SK-N-SH (cell line): ENCODE measurements at regions not wholly inside any gene's neighbourhood (a gene's known extent, or its start where the extent isn't known, plus 50 kb on each side); places are given as distances from the start of the nearest gene placed in this dataset.

Source experiments
- CTCF ChIA-PET: fragments of 300-600, 350-600 bp; formaldehyde crosslinking; extraction: SDS; loops from one replicate; lab custom pipeline; 2021; lab: Yijun Ruan, JAX
- POLR2A ChIA-PET: fragments of 350-600 bp; sonication (Branson Sonifier 250); formaldehyde crosslinking; extraction: SDS; loops from one replicate; lab custom pipeline; 2020; ENCODE audit warnings: antibody characterized with exemption, inconsistent platforms; lab: Yijun Ruan, JAX
- DNase-seq: peaks from one replicate; pipeline ENCODE4 v3.0.0; 2012
- H2AFZ ChIP-seq: fragments of 200-600 bp; sonication (generic); 2 replicates; pipeline ENCODE4 v1.8.1; 2016; ENCODE audit warnings: antibody characterized with exemption, mild to moderate bottlenecking, low read depth
- H3F3A ChIP-seq: fragments of 200-600 bp; sonication (generic); replicated peaks from 2 replicates; pipeline ENCODE3; 2016; ENCODE audit warnings: antibody characterized with exemption, mild to moderate bottlenecking; ENCODE audit not compliant: insufficient read depth
- H3K27ac ChIP-seq, 2 experiments: fragments of 200-500 bp in 1 of 2; fragments of 200-600 bp in 1 of 2; sonication (Bioruptor generic) in 1 of 2; sonication (generic), shearing (Covaris generic) in 1 of 2; 2 replicates each; pipeline versions ENCODE4 v1.5.1 to v1.6.1; 2014 to 2016; ENCODE audit warnings: low read depth in 2 of 2, inconsistent platforms in 1 of 2, low read length in 1 of 2, mild to moderate bottlenecking in 1 of 2, mixed read lengths in 1 of 2
- H3K27me3 ChIP-seq: fragments of 200-600 bp; sonication (generic), shearing (Covaris generic); 2 replicates; pipeline ENCODE4 v1.6.1; 2016; ENCODE audit warnings: mixed run types; ENCODE audit not compliant: insufficient read depth
- H3K36me3 ChIP-seq, 2 experiments: fragments of 200-500 bp in 1 of 2; fragments of 200-600 bp in 1 of 2; sonication (Bioruptor generic) in 1 of 2; sonication (generic) in 1 of 2; replicated peaks in 1 of 2; 2 replicates each; pipeline versions ENCODE3 to v1.5.1; 2014 to 2016; ENCODE audit warnings: low read length in 1 of 2, mild to moderate bottlenecking in 1 of 2; ENCODE audit not compliant: insufficient read depth in 2 of 2, control insufficient read depth in 1 of 2
- H3K4me1 ChIP-seq, 2 experiments: fragments of 200-500 bp in 1 of 2; fragments of 200-600 bp in 1 of 2; sonication (Bioruptor generic) in 1 of 2; sonication (generic), shearing (Covaris generic) in 1 of 2; 2 replicates each; pipeline versions ENCODE4 v1.5.1 to v1.6.1; 2014 to 2016; ENCODE audit warnings: low read depth in 1 of 2, low read length in 1 of 2, mixed run types in 1 of 2; ENCODE audit not compliant: insufficient read depth in 2 of 2, control insufficient read depth in 1 of 2
- H3K4me2 ChIP-seq: fragments of 200-600 bp; sonication (generic), shearing (Covaris generic); 2 replicates; pipeline ENCODE4 v1.6.1; 2017; ENCODE audit warnings: mixed run types
- H3K4me3 ChIP-seq, 2 experiments: fragments of 200-500 bp in 1 of 2; fragments of 200-600 bp in 1 of 2; sonication (Bioruptor generic) in 1 of 2; sonication (generic), shearing (Covaris generic) in 1 of 2; 2 replicates each; pipeline versions ENCODE4 v1.5.1 to v1.8.1; 2014 to 2016; ENCODE audit warnings: low read depth in 2 of 2, inconsistent platforms in 1 of 2, low read length in 1 of 2, mild to moderate bottlenecking in 1 of 2, mixed read lengths in 1 of 2, moderate library complexity in 1 of 2
- H3K79me2 ChIP-seq: fragments of 200-600 bp; sonication (generic); 2 replicates; pipeline ENCODE4 v1.8.1; 2017; ENCODE audit warnings: mild to moderate bottlenecking; ENCODE audit not compliant: insufficient read depth
- H3K9ac ChIP-seq: fragments of 200-600 bp; sonication (generic); 2 replicates; pipeline ENCODE4 v1.6.1; 2017; ENCODE audit warnings: mixed run types
- H3K9me2 ChIP-seq: fragments of 200-600 bp; sonication (generic); 2 replicates; pipeline ENCODE4 v1.6.1; 2017; ENCODE audit warnings: mixed run types
- H3K9me3 ChIP-seq: fragments of 200-600 bp; sonication (generic); 2 replicates; pipeline ENCODE4 v1.6.1; 2017; ENCODE audit warnings: mixed run types, mild to moderate bottlenecking, moderate library complexity
- H4K20me1 ChIP-seq: fragments of 200-600 bp; sonication (generic); 2 replicates; pipeline ENCODE4 v1.6.1; 2017; ENCODE audit warnings: mild to moderate bottlenecking, mixed run types; ENCODE audit not compliant: insufficient read depth
- CHD2 ChIP-seq: fragments of 150-350 bp; IDR thresholded peaks from 2 replicates; pipeline ENCODE4 v1.6.1; 2018; ENCODE audit warnings: low read length; ENCODE audit not compliant: partially characterized antibody
- CTCF ChIP-seq: fragments of 200-600 bp; sonication (generic); IDR thresholded peaks from 2 replicates; pipeline ENCODE4 v1.6.1; 2017; ENCODE audit warnings: antibody characterized with exemption, mild to moderate bottlenecking, moderate library complexity
- ELF1 ChIP-seq: IDR thresholded peaks from 2 replicates; pipeline ENCODE4 v1.4.0; 2012
- EP300 ChIP-seq, 2 experiments: IDR thresholded peaks; 2 replicates each; pipeline versions ENCODE4 v1.4.0 to v1.6.1; 2012; ENCODE audit warnings: borderline replicate concordance in 1 of 2, low read depth in 1 of 2, low read length in 1 of 2
- FOSL2 ChIP-seq: IDR thresholded peaks from 2 replicates; pipeline ENCODE4 v1.4.0; 2012; ENCODE audit warnings: low read depth, mild to moderate bottlenecking, moderate library complexity, borderline replicate concordance
- FOXJ3 ChIP-seq: sonication (generic); formaldehyde crosslinking; IDR thresholded peaks from 2 replicates; pipeline ENCODE4 v1.5.1; 2020; ENCODE audit warnings: mild to moderate bottlenecking, missing genetic modification reagents
- FOXM1 ChIP-seq: IDR thresholded peaks from 2 replicates; pipeline ENCODE4 v1.4.0; 2012; ENCODE audit warnings: low read depth, mild to moderate bottlenecking
- GABPA ChIP-seq: IDR thresholded peaks from 2 replicates; pipeline ENCODE4 v1.4.0; 2012; ENCODE audit warnings: low read depth, mild to moderate bottlenecking
- GATA2 ChIP-seq: sonication (generic); formaldehyde crosslinking; IDR thresholded peaks from 2 replicates; pipeline ENCODE4 v1.5.0; 2020; ENCODE audit warnings: mild to moderate bottlenecking, missing genetic modification reagents
- MAX ChIP-seq: IDR thresholded peaks from 2 replicates; pipeline ENCODE4 v1.4.0; 2012; ENCODE audit warnings: low read depth
- MEF2A ChIP-seq: IDR thresholded peaks from 2 replicates; pipeline ENCODE4 v1.4.0; 2012; ENCODE audit warnings: low read depth, borderline replicate concordance
- MXI1 ChIP-seq: IDR thresholded peaks from 2 replicates; pipeline ENCODE4 v1.6.1; 2012; ENCODE audit warnings: mild to moderate bottlenecking, low read depth, low read length, improper control_type of control experiment
- NRF1 ChIP-seq: IDR thresholded peaks from 2 replicates; pipeline ENCODE4 v1.6.1; 2012; ENCODE audit warnings: low read depth, mild to moderate bottlenecking, low read length
- RCOR1 ChIP-seq: fragments of 150-350 bp; IDR thresholded peaks from 2 replicates; pipeline ENCODE4 v1.6.1; 2017; ENCODE audit warnings: antibody characterized with exemption, low read length
- SIN3A ChIP-seq: IDR thresholded peaks from 2 replicates; pipeline ENCODE4 v1.6.1; 2012; ENCODE audit warnings: low read depth, mild to moderate bottlenecking, low read length, moderate library complexity, borderline replicate concordance
- TAF1 ChIP-seq: IDR thresholded peaks from 2 replicates; pipeline ENCODE4 v1.6.1; 2012; ENCODE audit warnings: low read depth, mild to moderate bottlenecking, low read length, moderate library complexity, borderline replicate concordance
- TCF12 ChIP-seq: IDR thresholded peaks from 2 replicates; pipeline ENCODE4 v1.4.0; 2012
- TEAD4 ChIP-seq: IDR thresholded peaks from 2 replicates; pipeline ENCODE4 v1.4.0; 2012; ENCODE audit warnings: mild to moderate bottlenecking, borderline replicate concordance; ENCODE audit not compliant: insufficient read depth
- YY1 ChIP-seq: IDR thresholded peaks from 2 replicates; pipeline ENCODE4 v1.4.0; 2012; ENCODE audit warnings: low read depth, mild to moderate bottlenecking
- ZBTB33 ChIP-seq: IDR thresholded peaks from 2 replicates; pipeline ENCODE4 v1.4.0; 2012; ENCODE audit warnings: low read depth, borderline replicate concordance
- WGBS: methylation state at CpG from one replicate; pipeline ENCODE4 v1.1.6; 2017; ENCODE audit warnings: low lambda C conversion rate; 5-methylcytosine and 5-hydroxymethylcytosine counted together
- TF ChIP-seq, protein P1 (sequence below): IDR thresholded peaks from 2 replicates; pipeline ENCODE4 v1.4.0; 2012; ENCODE audit warnings: low read depth, borderline replicate concordance
- TF ChIP-seq, protein P2 (sequence below): fragments of 150-350 bp; IDR thresholded peaks from 2 replicates; pipeline ENCODE4 v1.6.1; 2016; ENCODE audit warnings: mild to moderate bottlenecking, low read depth, low read length

DNA sequence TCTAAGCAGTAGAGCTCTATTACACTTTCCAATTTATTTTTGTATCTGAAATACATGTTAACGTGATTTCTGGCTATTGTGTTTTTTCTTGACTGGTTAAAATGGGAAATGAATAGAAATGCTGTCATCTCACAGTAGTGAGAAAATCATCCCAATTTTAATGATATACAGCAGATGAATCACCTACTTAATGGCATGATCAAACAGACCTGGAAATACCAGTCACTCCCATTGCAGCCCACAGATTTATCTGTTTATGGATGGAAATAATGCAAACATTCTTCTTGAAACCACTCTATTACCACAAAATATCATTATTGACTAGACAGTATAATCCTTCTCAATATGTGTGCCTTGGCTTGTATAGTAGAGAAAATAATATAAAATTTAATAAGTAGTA lies 497.8 kb upstream of the ADAMTS5 start:
- POLR2A ChIA-PET: no interaction called here
- no peaks in the 10 kb centered on the region for H3K79me2 ChIP-seq
- H3K9me3 ChIP-seq: no peaks in the 10 kb centered on the region
- H2AFZ ChIP-seq: no peak overlapping the region
- H4K20me1 ChIP-seq: no peaks in the 10 kb centered on the region
- CTCF ChIA-PET: no interaction called here
- H3K4me2 ChIP-seq: no peak overlapping the region
- no peak overlapping the region for H3K9ac ChIP-seq
- WGBS: 74% methylated on average over 1 of the region's 1 CpG
- H3K9me2 ChIP-seq: no peaks in the 10 kb centered on the region
- no peak for TF ChIP-seq YY1
- no peak for TF ChIP-seq FOSL2
- TF ChIP-seq, protein P1, sequence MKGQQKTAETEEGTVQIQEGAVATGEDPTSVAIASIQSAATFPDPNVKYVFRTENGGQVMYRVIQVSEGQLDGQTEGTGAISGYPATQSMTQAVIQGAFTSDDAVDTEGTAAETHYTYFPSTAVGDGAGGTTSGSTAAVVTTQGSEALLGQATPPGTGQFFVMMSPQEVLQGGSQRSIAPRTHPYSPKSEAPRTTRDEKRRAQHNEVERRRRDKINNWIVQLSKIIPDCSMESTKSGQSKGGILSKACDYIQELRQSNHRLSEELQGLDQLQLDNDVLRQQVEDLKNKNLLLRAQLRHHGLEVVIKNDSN: no peak
- no peak for TF ChIP-seq ZBTB33
- no peak for TF ChIP-seq TEAD4
- TF ChIP-seq MEF2A: no peak
- no peak for TF ChIP-seq RCOR1
- TF ChIP-seq ELF1: no peak
- no peak for TF ChIP-seq MXI1
- TF ChIP-seq CTCF: no peak
- TF ChIP-seq, protein P2, sequence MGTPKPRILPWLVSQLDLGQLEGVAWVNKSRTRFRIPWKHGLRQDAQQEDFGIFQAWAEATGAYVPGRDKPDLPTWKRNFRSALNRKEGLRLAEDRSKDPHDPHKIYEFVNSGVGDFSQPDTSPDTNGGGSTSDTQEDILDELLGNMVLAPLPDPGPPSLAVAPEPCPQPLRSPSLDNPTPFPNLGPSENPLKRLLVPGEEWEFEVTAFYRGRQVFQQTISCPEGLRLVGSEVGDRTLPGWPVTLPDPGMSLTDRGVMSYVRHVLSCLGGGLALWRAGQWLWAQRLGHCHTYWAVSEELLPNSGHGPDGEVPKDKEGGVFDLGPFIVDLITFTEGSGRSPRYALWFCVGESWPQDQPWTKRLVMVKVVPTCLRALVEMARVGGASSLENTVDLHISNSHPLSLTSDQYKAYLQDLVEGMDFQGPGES: no peak
- TF ChIP-seq GATA2 (CRISPR knock-in tag): no peak
- no peaks in the 10 kb centered on the region for H3K27me3 ChIP-seq
- H3K27ac ChIP-seq: no peak overlapping the region
- no peaks in the 10 kb centered on the region for H3K36me3 ChIP-seq
- H3K4me1 ChIP-seq: no peaks in the 10 kb centered on the region; a peak in 1 of 4 replicates
- H3F3A ChIP-seq: no peaks in the 10 kb centered on the region
- no peak overlapping the region for H3K4me3 ChIP-seq
- DNase-seq: no peak

- CTCF ChIA-PET: no interaction called here
- no peaks in the 10 kb centered on the region for H4K20me1 ChIP-seq
- H3K9me3 ChIP-seq: no peaks in the 10 kb centered on the region
- no peaks in the 10 kb centered on the region for H3K36me3 ChIP-seq
- no peaks in the 10 kb centered on the region for H3K79me2 ChIP-seq
- no peak overlapping the region for H3K4me2 ChIP-seq
- H3F3A ChIP-seq: no peaks in the 10 kb centered on the region
- H3K9ac ChIP-seq: no peak overlapping the region
- no peaks in the 10 kb centered on the region for H3K9me2 ChIP-seq
- POLR2A ChIA-PET: no interaction called here
- 79% methylated on average over 2 of the region's 2 CpGs for WGBS
- no peak for DNase-seq
- no peak overlapping the region for H3K4me3 ChIP-seq
- H3K4me1 ChIP-seq: no peaks in the 10 kb centered on the region; a peak in 1 of 4 replicates
- no peak overlapping the region for H3K27ac ChIP-seq
- H2AFZ ChIP-seq: no peak overlapping the region
- TF ChIP-seq, protein P2: no peak
- TF ChIP-seq NRF1 (no peak), TAF1 (no peak), CHD2 (no peak), MAX (no peak), EP300 (IDR thresholded peaks at IDR 0.05; ENCODE audit: borderline replicate concordance in 1 of 2, low read depth in 1 of 2, low read length in 1 of 2) (no peak), TCF12 (no peak), MXI1 (no peak), FOXM1 (no peak), MEF2A (no peak), GABPA (no peak), SIN3A (no peak), ELF1 (no peak), FOXJ3 (CRISPR knock-in tag) (no peak)
- TF ChIP-seq, all 33 proteins: peak for 0
- H3K27me3 ChIP-seq: no peaks in the 10 kb centered on the region
These were observed 495.8 kb upstream of the ADAMTS5 start for GRCh38 chr21:27462726-27463125.
